ENCODE measurements at regions not wholly inside any gene's neighbourhood (a gene's known extent, or its start where the extent isn't known, plus 50 kb on each side); places are given as distances from the start of the nearest gene placed in this dataset.
"Not testable (repeated sequence)": the region's sequence is repeated elsewhere in the genome, so short reads cannot be mapped to it uniquely, and the experiment has no call there.

GRCh38 chr2:58745334-58745733 is 504.2 kb upstream of the FANCL start:
- not testable (repeated sequence) for TF ChIP-seq CTCF (IDR thresholded peaks at IDR 0.05); POLR2A (IDR thresholded peaks at IDR 0.05); POLR2AphosphoS5 (IDR thresholded peaks at IDR 0.05); EP300 (IDR thresholded peaks at IDR 0.05; ENCODE audit: low read depth)

Data from transverse colon (tissue), 4 donors.